GM21717 (cell line): ENCODE measurements at regions not wholly inside any gene's neighbourhood (a gene's known extent, or its start where the extent isn't known, plus 50 kb on each side); places are given as distances from the start of the nearest gene placed in this dataset.

Experiments
- ATAC-seq: cut with Tn5 transposase; IDR thresholded peaks from one replicate; pipeline ENCODE4 v1.9.1; 2021; ENCODE audit warnings: mild to moderate bottlenecking, moderate library complexity; ENCODE audit not compliant: unreplicated experiment

GRCh38 chr1:57951390-57951789, 527.5 kb upstream of the DAB1 start:
- no peak for ATAC-seq

DNA sequence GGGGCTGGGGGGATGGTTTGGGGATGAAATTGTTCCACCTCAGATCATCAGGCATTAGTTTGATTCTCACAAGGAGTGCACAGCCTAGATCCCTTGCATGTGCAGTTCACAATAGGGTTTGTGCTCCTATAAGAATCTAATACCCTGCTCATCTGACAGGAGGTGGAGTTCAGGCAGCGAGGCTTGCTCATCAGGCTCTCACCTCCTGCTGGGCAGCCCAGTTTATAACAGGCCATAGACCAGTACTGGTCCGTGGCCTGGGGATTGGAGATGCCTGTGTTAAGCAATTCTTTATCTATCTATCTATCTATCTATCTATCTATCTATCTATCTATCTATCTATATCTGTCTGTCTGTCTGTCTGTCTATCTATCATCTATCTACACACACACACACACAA, 525.3 kb upstream of the DAB1 start:
- ATAC-seq: no peak

GRCh38 chr1:57947471-57947870, 523.6 kb upstream of the DAB1 start:
- ATAC-seq: no peak

- ATAC-seq: no peak
Observed at GRCh38 chr1:57945045-57945444, 521.2 kb upstream of the DAB1 start.

- no peak for ATAC-seq
Observed at GRCh38 chr1:57943365-57943764, 519.5 kb upstream of the DAB1 start.

DNA sequence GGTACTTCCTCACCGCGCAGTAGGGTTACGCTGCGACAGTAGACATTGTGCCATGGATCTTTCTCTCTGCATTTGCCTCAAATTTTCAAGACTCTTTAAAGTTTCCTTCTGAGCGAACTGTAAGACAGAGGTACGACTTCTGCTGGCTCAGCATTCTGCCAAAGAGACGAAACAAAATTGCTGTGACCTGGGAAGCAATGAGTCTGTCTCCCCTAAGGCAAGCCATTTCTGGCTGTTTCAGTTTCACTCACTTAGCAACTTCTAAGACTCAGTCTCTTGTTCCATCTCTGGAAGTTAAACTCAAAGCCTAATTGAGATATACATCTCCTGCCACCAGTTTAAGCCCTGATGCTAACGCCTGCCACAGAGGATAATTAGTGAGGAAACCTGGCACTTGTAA, 510.9 kb upstream of the DAB1 start:
- no peak for ATAC-seq

DNA sequence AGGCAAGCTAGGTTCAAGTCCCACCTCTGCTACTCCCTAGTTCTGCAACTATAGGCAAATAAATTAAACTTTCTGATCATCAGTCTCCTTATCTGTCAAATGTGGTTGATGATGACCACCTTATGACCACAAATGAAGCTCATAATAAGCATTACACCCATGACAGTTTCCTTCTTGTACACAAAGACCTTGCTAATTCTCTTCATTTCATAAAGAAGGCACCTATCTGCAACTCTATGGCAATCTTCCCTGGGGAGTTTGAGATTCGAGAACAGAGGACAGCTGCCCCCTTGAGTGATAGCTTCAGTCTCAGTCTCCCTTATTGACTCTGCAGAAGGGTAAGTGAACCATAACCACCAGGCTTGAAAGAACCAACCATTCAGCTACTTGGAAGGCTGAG, 503.1 kb upstream of the DAB1 start:
- ATAC-seq: no peak

DNA sequence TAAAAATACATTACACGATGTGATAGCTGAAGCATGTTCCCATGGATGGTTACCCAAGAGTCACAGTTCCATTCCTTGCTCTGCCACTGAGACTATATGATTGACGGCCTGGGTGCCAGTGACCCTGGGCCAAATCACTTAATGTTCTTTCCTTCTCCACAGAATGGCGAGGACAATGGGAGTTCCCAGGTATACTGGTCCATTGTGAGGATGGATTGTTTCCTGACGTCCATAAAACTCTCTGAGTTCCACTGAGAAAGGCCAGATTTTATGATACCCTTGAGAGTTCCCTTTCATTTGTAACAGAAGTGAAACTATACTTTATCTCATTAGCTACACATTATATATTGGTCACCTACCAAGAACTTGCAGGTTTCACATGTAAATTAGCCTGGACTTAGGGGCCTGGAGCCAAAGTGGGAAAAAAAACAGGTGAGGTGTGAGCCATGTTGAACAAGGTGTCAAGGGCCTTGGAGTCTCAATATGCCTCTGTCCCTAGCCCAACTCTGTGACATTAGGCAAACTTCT, 502.2 kb upstream of the DAB1 start:
- no peak for ATAC-seq

DNA sequence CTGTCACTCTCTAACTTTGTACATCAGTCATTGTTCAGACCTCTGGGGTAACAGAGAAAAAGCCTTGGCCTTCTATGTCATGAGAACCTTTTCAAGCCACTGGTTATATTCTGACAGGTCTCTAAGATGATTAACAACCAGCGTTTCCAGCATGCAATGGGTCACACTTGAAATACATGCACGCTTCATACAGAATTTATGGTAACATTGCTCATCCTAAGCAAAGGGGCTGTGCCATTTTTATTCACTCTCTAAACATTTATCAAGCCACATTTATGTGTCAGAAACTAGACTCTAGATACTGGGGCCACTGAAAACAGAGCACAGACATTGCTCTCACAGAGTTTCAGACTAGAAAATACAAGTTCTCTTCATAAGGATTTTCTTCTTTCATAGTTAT, 501.4 kb upstream of the DAB1 start:
- ATAC-seq: no peak

GRCh38 chr1:57922130-57922529, 498.3 kb upstream of the DAB1 start:
- ATAC-seq: no peak

- no peak for ATAC-seq
Observed at GRCh38 chr1:57916041-57916440, 492.2 kb upstream of the DAB1 start.

- no peak for ATAC-seq
Observed at GRCh38 chr1:57911427-57911826, 487.6 kb upstream of the DAB1 start.

- ATAC-seq: no peak
Observed at GRCh38 chr1:57910782-57911181, 486.9 kb upstream of the DAB1 start.

DNA sequence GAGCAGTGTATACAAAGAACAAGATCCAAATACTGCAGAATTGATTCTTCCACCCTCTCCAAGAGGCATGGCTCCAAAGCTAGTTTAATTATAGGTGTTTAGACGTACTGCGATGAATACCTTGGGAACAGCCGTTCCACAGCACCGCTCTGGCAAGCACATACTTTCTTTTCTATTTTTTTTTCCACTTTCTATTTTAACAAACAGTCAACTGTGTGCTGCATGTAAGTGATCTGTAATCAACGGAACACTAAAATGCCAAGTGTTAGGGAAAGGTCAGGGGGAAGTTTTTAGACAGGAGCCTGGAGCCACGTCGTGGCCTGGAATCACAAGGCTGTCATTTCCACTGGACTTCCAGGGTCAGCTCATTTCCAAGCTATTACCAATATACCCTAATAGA, 486.4 kb upstream of the DAB1 start:
- ATAC-seq: no peak

DNA sequence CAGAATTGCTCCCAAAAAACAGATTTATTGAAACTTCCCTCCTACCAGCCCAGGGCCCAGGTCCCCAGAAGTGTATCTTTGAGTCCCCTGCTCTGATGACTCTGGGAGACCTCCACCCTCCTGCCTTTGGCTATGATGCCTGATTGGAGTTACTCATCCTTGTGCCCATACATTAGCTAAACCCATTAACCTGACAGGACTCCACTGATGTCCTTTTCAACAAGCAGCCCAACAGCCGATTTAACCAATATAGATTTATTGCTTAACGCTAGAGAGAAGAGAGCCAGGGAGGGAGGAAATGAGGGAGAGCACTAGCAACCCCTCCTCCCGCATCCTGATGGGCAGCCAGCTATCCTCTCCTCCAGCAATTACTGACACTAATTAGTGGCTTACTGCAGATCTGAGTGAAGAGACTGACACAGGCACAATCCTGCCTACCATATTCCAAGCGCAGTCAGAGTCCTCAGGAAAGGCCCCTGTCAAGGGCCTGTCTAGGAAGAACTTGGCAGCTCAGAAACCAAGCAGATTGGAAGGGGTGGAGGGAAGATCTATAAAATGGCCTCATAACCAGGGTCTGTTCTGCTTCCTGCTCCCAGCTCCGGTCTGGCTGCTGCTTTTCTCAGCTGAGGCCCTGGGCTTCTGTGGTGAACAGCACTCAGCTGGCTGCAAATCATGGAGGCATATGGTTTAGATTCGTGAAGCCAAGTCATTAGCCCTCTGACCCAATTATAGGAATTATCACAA, 484.5 kb upstream of the DAB1 start:
- ATAC-seq: no peak

GRCh38 chr1:57901208-57901919, 477.5 kb upstream of the DAB1 start:
- no peak for ATAC-seq

DNA sequence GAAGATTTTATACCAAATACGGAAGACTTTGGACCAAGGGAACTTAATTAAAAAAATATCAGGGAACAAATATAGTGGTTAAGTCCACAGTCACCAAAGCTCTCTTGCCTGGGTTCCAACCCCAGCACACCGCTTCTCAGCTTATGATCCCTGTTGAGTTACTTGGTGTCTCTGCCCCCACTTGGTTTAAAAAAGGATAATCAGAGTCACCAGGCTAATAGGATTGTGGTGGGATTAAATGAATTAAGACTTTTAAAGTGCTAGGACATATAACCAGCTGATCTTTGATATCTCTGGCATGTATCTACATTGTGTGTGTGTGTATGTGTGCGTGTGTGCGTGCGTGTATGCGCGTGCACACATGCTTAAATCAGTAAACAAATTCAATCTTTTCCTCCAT, 474.7 kb upstream of the DAB1 start:
- ATAC-seq: no peak

GRCh38 chr1:57897581-57897980, 473.7 kb upstream of the DAB1 start:
- ATAC-seq: no peak

GRCh38 chr1:57894315-57894714, 470.5 kb upstream of the DAB1 start:
- no peak for ATAC-seq

- ATAC-seq: no peak
Observed at GRCh38 chr1:57889676-57890320, 465.9 kb upstream of the DAB1 start.

- no peak for ATAC-seq
Observed at GRCh38 chr1:57887964-57888491, 464.2 kb upstream of the DAB1 start.

GRCh38 chr1:57886376-57886775, 462.5 kb upstream of the DAB1 start:
- ATAC-seq: no peak
